HS-5 (cell line): ENCODE measurements at regions not wholly inside any gene's neighbourhood (a gene's known extent, or its start where the extent isn't known, plus 50 kb on each side); places are given as distances from the start of the nearest gene placed in this dataset.
"Not testable (repeated sequence)": the region's sequence is repeated elsewhere in the genome, so short reads cannot be mapped to it uniquely, and the experiment has no call there.

Source experiments
- DNase-seq: peaks from one replicate; pipeline ENCODE4 v3.0.0-alpha.2; 2012; ENCODE audit warnings: low read depth

GRCh38 chrX:78603908-78604307 is 55.2 kb downstream of the RTL3 start:
- no peak for DNase-seq

GRCh38 chrX:78595901-78596502 is 63.1 kb downstream of the RTL3 start:
- no peak for DNase-seq

DNA sequence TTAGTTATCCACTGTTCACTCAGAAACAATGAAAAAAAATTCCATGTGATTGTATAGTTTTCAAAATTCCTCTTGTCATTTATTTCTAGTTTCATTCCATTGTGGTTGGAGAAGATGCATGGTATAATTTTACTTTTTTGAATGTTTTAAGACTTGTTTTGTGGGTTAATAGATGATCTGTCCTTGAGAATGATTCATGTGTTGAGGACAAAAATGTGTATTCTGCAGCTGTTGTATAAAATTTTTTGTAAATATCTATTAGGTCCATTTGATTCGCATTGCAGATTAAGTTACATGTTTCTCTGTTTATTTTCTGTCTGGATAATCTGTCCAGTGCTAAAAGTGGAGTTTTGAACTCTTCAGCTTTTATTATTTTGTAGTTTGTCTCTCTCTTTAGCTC is 65.4 kb downstream of the RTL3 start:
- DNase-seq, result no peak

- DNase-seq, result no peak
These were observed 67.1 kb downstream of the RTL3 start for GRCh38 chrX:78592030-78592429.

DNA sequence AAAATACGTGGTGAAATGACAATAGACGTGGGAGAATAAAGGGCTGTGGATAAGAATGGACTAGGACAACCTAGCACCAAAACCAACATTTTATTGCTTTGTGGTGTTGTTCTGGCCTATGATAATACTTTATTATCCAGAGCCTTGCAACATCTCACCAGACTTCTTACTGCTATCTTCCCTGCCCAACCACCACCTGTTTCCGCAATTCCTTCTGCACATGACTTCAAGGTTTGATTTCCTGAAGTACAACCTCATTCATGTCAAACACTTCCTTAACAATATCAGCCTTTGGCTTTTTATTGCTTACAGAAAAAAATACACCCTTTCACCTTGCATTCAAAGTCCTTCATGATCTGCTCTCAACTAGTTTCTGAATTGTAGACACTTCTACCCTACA is 84.8 kb downstream of the RTL3 start:
- DNase-seq, result no peak

- no peak for DNase-seq
These were observed 85.5 kb downstream of the RTL3 start for GRCh38 chrX:78573630-78574029.

- DNase-seq, result no peak
These were observed 87.3 kb downstream of the RTL3 start for GRCh38 chrX:78571849-78572248.

- DNase-seq, result no peak
These were observed 103.6 kb downstream of the RTL3 start for GRCh38 chrX:78555401-78555980.

DNA sequence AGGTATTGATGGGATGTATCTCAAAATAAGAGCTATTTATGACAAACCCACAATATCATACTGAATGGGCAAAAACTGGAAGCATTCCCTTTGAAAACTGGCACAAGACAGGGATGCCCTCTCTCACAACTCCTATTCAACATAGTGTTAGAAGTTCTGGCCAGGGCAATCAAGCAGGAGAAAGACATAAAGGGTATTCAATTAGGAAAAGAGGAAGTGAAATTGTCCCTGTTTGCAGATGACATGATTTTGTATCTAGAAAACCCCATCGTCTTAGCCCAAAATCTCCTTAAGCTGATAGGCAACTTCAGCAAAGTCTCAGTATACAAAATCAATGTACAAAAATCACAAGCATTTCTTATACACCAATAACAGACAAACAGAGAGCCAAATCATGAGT is 106.5 kb downstream of the RTL3 start:
- DNase-seq, result not testable (repeated sequence)

GRCh38 chrX:78548012-78548411 is 111.1 kb downstream of the RTL3 start:
- peak; percentile 16 for DNase-seq

DNA sequence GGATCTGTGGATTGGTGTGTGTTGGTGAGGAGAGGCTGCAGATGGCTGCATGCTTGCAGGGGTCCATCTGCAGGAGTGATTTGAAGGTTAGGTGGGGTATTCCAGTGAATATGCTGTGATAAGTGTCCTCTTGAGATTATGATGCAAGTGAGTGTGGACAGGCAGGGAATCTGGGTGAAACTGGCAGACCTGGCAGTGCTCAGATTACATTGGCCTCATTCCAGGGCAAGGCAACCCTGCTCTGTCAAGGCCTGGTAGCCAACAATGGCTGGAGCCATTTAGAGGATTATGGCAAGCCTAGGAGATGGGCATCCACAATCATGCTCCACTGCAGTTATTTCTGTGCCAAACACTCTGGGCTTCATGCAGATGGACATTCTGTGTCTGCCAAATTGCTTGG is 113.9 kb downstream of the RTL3 start:
- DNase-seq, result no peak

GRCh38 chrX:78543281-78543680 is 115.8 kb downstream of the RTL3 start:
- DNase-seq, result no peak

GRCh38 chrX:78540171-78540570 is 119.0 kb downstream of the RTL3 start:
- no peak for DNase-seq

GRCh38 chrX:78534221-78534620 is 124.9 kb downstream of the RTL3 start:
- DNase-seq, result no peak

DNA sequence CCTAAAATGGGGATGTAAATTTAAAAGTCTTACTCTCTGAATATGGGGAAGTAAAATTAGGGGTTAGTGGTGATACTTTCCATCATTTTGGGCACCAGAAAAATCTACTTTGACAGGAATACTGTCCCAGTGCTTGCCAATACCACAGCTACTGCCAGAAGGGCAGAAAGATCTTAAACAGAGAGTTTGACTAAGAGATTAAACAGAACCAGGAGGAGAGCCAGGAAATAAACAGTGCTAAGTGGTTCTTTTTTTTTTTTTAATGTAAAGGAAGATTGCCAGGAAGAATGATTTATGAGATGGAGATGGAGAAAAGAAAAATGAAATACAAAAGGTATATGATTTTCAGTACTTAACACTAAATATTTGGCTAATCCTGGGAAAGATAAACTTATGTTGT is 126.8 kb downstream of the RTL3 start:
- no peak for DNase-seq

GRCh38 chrX:78527818-78528217 is 131.3 kb downstream of the RTL3 start:
- no peak for DNase-seq

DNA sequence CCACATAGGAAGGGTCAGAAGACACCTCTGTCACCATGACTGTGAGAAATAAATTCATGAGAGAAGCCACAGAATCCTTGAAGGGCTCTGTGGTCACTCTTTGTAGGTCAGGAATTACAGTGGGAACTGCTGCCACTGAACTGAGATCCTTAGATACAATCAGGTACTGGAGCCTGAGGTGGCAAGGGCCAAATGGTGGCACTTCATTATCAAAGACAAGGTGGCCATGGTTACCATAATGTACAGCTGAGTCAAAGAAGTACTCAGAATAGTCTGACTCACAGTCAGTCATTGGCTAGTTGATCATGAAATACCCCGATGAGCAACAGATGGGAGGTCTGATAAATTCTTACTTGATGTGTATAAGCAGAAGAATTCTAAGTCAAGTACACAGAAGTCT is 131.9 kb downstream of the RTL3 start:
- DNase-seq, result no peak

DNA sequence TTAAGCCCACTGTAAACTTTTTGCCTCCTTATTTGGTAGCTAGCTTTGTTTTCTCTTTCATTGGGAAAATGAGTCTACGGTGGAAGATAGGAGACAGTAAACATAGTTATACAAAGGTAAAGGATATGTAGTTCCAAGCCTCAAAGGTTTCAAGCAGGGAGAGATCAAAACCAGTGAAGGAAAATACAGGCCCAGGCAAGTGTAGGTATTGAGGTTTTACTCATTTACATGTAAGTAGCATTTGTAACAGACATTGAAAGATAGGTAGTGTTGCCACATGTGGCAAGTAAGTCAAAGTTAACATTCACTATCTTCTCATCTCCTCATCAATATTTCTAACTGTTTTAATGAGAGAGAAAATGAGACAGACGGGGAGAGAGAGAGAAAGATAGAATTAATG is 136.5 kb downstream of the RTL3 start:
- no peak for DNase-seq

DNA sequence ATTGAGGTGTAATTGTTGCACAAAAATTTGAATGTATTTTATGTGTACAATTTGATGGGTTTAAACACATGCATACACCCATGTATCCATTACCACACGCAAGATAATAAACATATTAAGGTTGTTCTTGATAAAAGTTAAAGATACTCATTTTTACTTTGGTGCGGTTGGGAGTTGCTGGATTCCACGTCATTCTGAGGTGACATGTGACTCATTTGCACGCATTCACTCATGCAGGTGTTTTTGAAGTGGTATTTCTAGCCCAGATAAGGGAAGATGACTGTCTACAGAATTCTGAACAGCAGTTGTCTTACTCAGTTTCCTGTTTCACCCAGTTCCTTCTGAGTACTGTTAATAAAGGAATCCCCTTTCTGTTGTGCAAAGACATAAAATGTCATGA is 142.0 kb downstream of the RTL3 start:
- no peak for DNase-seq

GRCh38 chrX:78514852-78515251 is 144.3 kb downstream of the RTL3 start:
- no peak for DNase-seq

- no peak for DNase-seq
These were observed 145.0 kb downstream of the RTL3 start for GRCh38 chrX:78513971-78514738.

- no peak for DNase-seq
These were observed 152.9 kb downstream of the RTL3 start for GRCh38 chrX:78506248-78506647.

DNA sequence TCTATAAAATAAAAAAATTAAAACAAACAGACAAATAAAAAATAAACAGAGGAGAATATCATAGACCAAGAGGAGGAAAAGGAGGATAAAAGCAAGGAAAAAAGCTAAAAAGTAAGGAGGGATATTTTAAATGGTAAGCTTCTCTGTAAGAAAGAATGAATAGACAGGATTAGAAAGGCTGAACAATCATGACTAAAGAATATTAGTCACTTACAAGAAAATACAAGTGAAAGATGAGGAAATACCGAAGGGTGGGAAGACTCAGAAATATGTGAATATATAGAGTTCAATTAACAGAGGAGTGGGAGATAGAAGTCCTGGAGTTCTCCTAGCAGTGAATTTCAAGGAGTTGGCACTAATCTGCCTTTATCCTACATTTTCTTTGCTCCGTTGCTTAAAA is 162.6 kb downstream of the RTL3 start:
- no peak for DNase-seq

DNA sequence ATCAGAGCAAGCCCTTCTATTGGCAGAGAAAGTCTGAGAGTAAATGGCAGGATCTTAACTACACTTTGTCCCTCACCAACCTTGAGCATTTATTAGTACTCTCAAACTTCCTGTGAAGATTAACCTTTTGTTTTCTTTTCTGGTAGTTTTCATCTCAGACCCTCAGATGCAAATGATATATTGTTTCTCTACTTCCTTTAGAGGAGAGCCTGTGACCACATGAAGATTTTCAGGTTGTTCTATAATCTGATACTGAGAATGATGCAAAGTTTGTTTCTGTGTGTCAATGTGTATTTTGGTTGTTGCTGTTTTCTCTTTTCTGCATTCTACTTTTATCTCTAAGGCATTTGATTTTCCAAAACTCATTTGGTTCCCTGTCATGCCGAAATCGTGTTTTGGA is 165.8 kb upstream of the CYSLTR1 start:
- DNase-seq, result no peak
